Retinal pigment epithelial cell (primary cell): ENCODE measurements at regions not wholly inside any gene's neighbourhood (a gene's known extent, or its start where the extent isn't known, plus 50 kb on each side); places are given as distances from the start of the nearest gene placed in this dataset.

Experiments
- DNase-seq: peaks from one replicate; pipeline ENCODE4 v3.0.0-alpha.2; 2010; ENCODE audit warnings: low read depth
- H3K4me3 ChIP-seq: 2 replicates; pipeline ENCODE4 v1.5.1; 2011; ENCODE audit warnings: mild to moderate bottlenecking, low read length, control low read depth, moderate library complexity
- TF ChIP-seq, protein P1 (sequence below): conservative IDR thresholded peaks from 2 replicates; pipeline ENCODE4 v1.5.1; 2011; ENCODE audit warnings: low read depth, low read length, control low read depth, inconsistent platforms

GRCh38 chr18:72089432-72089831, 454.7 kb downstream of the CBLN2 start:
- TF ChIP-seq, protein P1, sequence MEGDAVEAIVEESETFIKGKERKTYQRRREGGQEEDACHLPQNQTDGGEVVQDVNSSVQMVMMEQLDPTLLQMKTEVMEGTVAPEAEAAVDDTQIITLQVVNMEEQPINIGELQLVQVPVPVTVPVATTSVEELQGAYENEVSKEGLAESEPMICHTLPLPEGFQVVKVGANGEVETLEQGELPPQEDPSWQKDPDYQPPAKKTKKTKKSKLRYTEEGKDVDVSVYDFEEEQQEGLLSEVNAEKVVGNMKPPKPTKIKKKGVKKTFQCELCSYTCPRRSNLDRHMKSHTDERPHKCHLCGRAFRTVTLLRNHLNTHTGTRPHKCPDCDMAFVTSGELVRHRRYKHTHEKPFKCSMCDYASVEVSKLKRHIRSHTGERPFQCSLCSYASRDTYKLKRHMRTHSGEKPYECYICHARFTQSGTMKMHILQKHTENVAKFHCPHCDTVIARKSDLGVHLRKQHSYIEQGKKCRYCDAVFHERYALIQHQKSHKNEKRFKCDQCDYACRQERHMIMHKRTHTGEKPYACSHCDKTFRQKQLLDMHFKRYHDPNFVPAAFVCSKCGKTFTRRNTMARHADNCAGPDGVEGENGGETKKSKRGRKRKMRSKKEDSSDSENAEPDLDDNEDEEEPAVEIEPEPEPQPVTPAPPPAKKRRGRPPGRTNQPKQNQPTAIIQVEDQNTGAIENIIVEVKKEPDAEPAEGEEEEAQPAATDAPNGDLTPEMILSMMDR = no peak
- DNase-seq = no peak
- H3K4me3 ChIP-seq = no peak overlapping the region

DNA sequence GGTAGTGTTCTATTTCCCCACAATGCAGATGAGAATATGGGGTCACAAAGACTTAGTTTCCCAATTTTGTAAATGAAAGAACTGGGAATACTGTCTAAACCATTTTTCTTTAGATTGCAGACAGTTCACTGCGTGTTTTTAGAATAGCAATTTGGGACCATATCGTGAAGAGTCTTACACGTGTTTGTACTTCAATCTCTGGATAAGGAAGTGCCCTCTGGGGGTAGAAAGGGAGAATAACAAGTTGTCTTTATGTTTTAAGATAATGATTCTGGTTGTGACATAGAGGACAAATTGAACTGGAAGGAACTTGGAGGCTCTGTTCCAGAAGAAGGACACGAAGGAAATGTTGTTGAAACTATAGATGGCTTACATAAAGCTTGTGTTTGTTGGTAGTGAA, 457.7 kb downstream of the CBLN2 start:
- DNase-seq = peak; percentile 5
- no peak overlapping the region for H3K4me3 ChIP-seq
- TF ChIP-seq, protein P1 = peak; percentile 56

DNA sequence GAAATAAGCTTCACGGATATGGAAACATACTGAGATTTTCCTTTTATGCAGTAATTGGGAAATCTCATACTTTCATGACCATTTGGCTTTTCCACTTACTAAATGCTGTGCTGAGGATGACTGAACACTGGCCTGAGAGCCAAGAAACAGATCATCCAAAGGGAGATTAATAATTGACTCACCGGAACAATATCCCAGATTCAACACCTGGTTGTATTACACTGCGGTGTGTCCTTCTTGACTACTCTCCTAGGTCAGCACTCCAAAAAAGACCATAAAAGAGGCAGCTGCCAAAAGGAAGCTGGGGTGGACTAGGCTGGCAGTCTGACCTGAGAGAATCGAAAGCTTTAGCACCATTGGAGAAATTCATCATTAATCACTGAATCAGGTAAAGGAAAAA, 469.1 kb downstream of the CBLN2 start:
- TF ChIP-seq, protein P1 = no peak
- no peak for DNase-seq
- no peak overlapping the region for H3K4me3 ChIP-seq

DNA sequence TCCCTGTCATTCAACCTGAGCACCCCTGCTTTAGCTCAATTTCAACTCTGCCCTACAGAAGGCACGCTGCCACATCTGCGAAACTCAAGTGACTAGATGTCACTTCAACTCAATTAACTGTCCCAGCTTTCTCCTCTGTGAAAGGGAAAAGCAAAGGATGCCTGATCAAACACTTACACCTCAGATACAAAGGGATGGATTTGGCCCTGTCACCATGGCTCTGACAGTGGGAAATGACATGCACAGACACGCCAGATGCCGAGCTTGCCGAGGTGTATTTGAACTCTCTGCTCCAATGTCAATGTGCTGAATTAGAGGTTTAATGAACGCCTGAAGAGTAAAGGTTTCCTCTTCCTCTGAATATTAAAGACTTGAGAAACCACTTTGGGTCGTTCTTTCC, 481.1 kb downstream of the CBLN2 start:
- H3K4me3 ChIP-seq = no peak overlapping the region
- TF ChIP-seq, protein P1 = no peak
- no peak for DNase-seq

- TF ChIP-seq, protein P1 = no peak
- no peak overlapping the region for H3K4me3 ChIP-seq
- no peak for DNase-seq
These were observed 485.3 kb downstream of the CBLN2 start for GRCh38 chr18:72058851-72059250.

DNA sequence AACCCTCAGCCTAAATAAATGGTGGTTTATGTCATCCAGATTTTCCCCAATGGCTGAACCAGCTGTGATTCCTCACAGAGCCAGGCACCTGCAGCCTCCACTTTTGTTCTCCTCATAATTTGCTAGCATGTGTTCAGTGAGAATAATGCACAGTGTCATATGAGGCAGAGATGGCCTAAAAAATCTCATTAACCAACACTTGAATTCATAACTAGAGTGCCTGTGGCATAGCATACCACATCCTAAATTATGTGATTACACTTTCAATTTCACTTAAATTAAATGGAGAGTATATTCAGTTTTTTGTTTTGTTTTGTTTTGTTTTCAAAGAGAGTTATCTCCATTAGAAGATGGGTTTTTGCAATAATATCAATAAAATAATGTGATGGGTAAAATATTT, 488.0 kb downstream of the CBLN2 start:
- no peak overlapping the region for H3K4me3 ChIP-seq
- TF ChIP-seq, protein P1 = no peak
- DNase-seq = no peak

DNA sequence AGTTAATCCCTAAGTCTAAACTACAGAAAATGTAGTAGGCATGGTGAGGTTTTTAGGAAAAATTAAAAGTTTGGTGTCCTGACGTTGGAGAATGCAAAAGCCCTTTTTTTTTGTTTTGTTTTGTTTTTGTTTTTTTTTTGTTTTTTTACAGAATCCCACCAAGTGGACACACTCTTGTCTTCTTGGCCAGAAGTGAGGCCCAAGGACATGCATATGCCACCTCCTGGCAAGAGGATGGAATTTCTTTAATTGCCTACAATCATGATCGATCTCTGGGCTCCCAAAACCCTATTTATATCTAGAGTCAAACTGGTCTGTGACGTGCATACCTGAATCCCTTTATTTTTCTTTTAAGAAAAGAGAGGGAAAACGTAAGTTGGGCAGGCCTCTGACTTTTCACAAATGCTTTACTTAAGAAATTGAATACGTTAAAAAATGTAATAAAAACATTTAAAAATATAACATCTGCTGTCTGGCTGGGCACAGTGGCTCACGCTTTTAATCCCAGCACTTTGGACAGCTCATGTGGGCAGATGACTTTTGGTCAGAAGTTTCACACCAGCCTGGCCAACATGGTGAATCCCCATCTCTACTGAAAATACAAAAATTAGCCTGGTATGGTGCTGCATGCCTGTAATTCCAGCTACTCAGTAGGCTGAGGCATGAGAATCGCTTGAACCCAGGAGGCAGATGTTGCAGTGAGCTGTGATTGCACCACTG, 502.7 kb downstream of the CBLN2 start:
- DNase-seq = no peak
- no peak overlapping the region for H3K4me3 ChIP-seq
- TF ChIP-seq, protein P1 = peak; percentile 16
